ENCODE measurements at regions not wholly inside any gene's neighbourhood (a gene's known extent, or its start where the extent isn't known, plus 50 kb on each side); places are given as distances from the start of the nearest gene placed in this dataset.
"Not testable (repeated sequence)": the region's sequence is repeated elsewhere in the genome, so short reads cannot be mapped to it uniquely, and the experiment has no call there.

GRCh38 chr13:111702059-111702458 lies 364.9 kb upstream of the SOX1 start:
- not testable (repeated sequence) for DNase-seq

Measured in Kasumi-1 (cell line).